SK-N-SH (cell line): ENCODE measurements at regions not wholly inside any gene's neighbourhood (a gene's known extent, or its start where the extent isn't known, plus 50 kb on each side); places are given as distances from the start of the nearest gene placed in this dataset.

ENCODE experiments used
- CTCF ChIA-PET: fragments of 300-600, 350-600 bp; formaldehyde crosslinking; extraction: SDS; loops from one replicate; lab custom pipeline; 2021; lab: Yijun Ruan, JAX
- POLR2A ChIA-PET: fragments of 350-600 bp; sonication (Branson Sonifier 250); formaldehyde crosslinking; extraction: SDS; loops from one replicate; lab custom pipeline; 2020; ENCODE audit warnings: antibody characterized with exemption, inconsistent platforms; lab: Yijun Ruan, JAX
- DNase-seq: peaks from one replicate; pipeline ENCODE4 v3.0.0; 2012
- H2AFZ ChIP-seq: fragments of 200-600 bp; sonication (generic); 2 replicates; pipeline ENCODE4 v1.8.1; 2016; ENCODE audit warnings: antibody characterized with exemption, mild to moderate bottlenecking, low read depth
- H3F3A ChIP-seq: fragments of 200-600 bp; sonication (generic); replicated peaks from 2 replicates; pipeline ENCODE3; 2016; ENCODE audit warnings: antibody characterized with exemption, mild to moderate bottlenecking; ENCODE audit not compliant: insufficient read depth
- H3K27ac ChIP-seq, 2 experiments: fragments of 200-500 bp in 1 of 2; fragments of 200-600 bp in 1 of 2; sonication (Bioruptor generic) in 1 of 2; sonication (generic), shearing (Covaris generic) in 1 of 2; 2 replicates each; pipeline versions ENCODE4 v1.5.1 to v1.6.1; 2014 to 2016; ENCODE audit warnings: low read depth in 2 of 2, inconsistent platforms in 1 of 2, low read length in 1 of 2, mild to moderate bottlenecking in 1 of 2, mixed read lengths in 1 of 2
- H3K27me3 ChIP-seq: fragments of 200-600 bp; sonication (generic), shearing (Covaris generic); 2 replicates; pipeline ENCODE4 v1.6.1; 2016; ENCODE audit warnings: mixed run types; ENCODE audit not compliant: insufficient read depth
- H3K36me3 ChIP-seq, 2 experiments: fragments of 200-500 bp in 1 of 2; fragments of 200-600 bp in 1 of 2; sonication (Bioruptor generic) in 1 of 2; sonication (generic) in 1 of 2; replicated peaks in 1 of 2; 2 replicates each; pipeline versions ENCODE3 to v1.5.1; 2014 to 2016; ENCODE audit warnings: low read length in 1 of 2, mild to moderate bottlenecking in 1 of 2; ENCODE audit not compliant: insufficient read depth in 2 of 2, control insufficient read depth in 1 of 2
- H3K4me1 ChIP-seq, 2 experiments: fragments of 200-500 bp in 1 of 2; fragments of 200-600 bp in 1 of 2; sonication (Bioruptor generic) in 1 of 2; sonication (generic), shearing (Covaris generic) in 1 of 2; 2 replicates each; pipeline versions ENCODE4 v1.5.1 to v1.6.1; 2014 to 2016; ENCODE audit warnings: low read depth in 1 of 2, low read length in 1 of 2, mixed run types in 1 of 2; ENCODE audit not compliant: insufficient read depth in 2 of 2, control insufficient read depth in 1 of 2
- H3K4me2 ChIP-seq: fragments of 200-600 bp; sonication (generic), shearing (Covaris generic); 2 replicates; pipeline ENCODE4 v1.6.1; 2017; ENCODE audit warnings: mixed run types
- H3K4me3 ChIP-seq, 2 experiments: fragments of 200-500 bp in 1 of 2; fragments of 200-600 bp in 1 of 2; sonication (Bioruptor generic) in 1 of 2; sonication (generic), shearing (Covaris generic) in 1 of 2; 2 replicates each; pipeline versions ENCODE4 v1.5.1 to v1.8.1; 2014 to 2016; ENCODE audit warnings: low read depth in 2 of 2, inconsistent platforms in 1 of 2, low read length in 1 of 2, mild to moderate bottlenecking in 1 of 2, mixed read lengths in 1 of 2, moderate library complexity in 1 of 2
- H3K79me2 ChIP-seq: fragments of 200-600 bp; sonication (generic); 2 replicates; pipeline ENCODE4 v1.8.1; 2017; ENCODE audit warnings: mild to moderate bottlenecking; ENCODE audit not compliant: insufficient read depth
- H3K9ac ChIP-seq: fragments of 200-600 bp; sonication (generic); 2 replicates; pipeline ENCODE4 v1.6.1; 2017; ENCODE audit warnings: mixed run types
- H3K9me2 ChIP-seq: fragments of 200-600 bp; sonication (generic); 2 replicates; pipeline ENCODE4 v1.6.1; 2017; ENCODE audit warnings: mixed run types
- H3K9me3 ChIP-seq: fragments of 200-600 bp; sonication (generic); 2 replicates; pipeline ENCODE4 v1.6.1; 2017; ENCODE audit warnings: mixed run types, mild to moderate bottlenecking, moderate library complexity
- H4K20me1 ChIP-seq: fragments of 200-600 bp; sonication (generic); 2 replicates; pipeline ENCODE4 v1.6.1; 2017; ENCODE audit warnings: mild to moderate bottlenecking, mixed run types; ENCODE audit not compliant: insufficient read depth
- CHD2 ChIP-seq: fragments of 150-350 bp; IDR thresholded peaks from 2 replicates; pipeline ENCODE4 v1.6.1; 2018; ENCODE audit warnings: low read length; ENCODE audit not compliant: partially characterized antibody
- ELF1 ChIP-seq: IDR thresholded peaks from 2 replicates; pipeline ENCODE4 v1.4.0; 2012
- EP300 ChIP-seq, 2 experiments: IDR thresholded peaks; 2 replicates each; pipeline versions ENCODE4 v1.4.0 to v1.6.1; 2012; ENCODE audit warnings: borderline replicate concordance in 1 of 2, low read depth in 1 of 2, low read length in 1 of 2
- EZH2phosphoT487 ChIP-seq: fragments of 200-600 bp; sonication (generic); IDR thresholded peaks from 2 replicates; pipeline ENCODE4 v1.6.1; 2017; ENCODE audit warnings: low read depth, mixed run types, mild to moderate bottlenecking, antibody characterized with exemption, moderate library complexity, borderline replicate concordance
- FOSL2 ChIP-seq: IDR thresholded peaks from 2 replicates; pipeline ENCODE4 v1.4.0; 2012; ENCODE audit warnings: low read depth, mild to moderate bottlenecking, moderate library complexity, borderline replicate concordance
- FOXJ3 ChIP-seq: sonication (generic); formaldehyde crosslinking; IDR thresholded peaks from 2 replicates; pipeline ENCODE4 v1.5.1; 2020; ENCODE audit warnings: mild to moderate bottlenecking, missing genetic modification reagents
- GATA2 ChIP-seq: sonication (generic); formaldehyde crosslinking; IDR thresholded peaks from 2 replicates; pipeline ENCODE4 v1.5.0; 2020; ENCODE audit warnings: mild to moderate bottlenecking, missing genetic modification reagents
- MAX ChIP-seq: IDR thresholded peaks from 2 replicates; pipeline ENCODE4 v1.4.0; 2012; ENCODE audit warnings: low read depth
- MEF2A ChIP-seq: IDR thresholded peaks from 2 replicates; pipeline ENCODE4 v1.4.0; 2012; ENCODE audit warnings: low read depth, borderline replicate concordance
- NFIC ChIP-seq: IDR thresholded peaks from 2 replicates; pipeline ENCODE4 v1.4.0; 2012; ENCODE audit warnings: borderline replicate concordance
- NRF1 ChIP-seq: IDR thresholded peaks from 2 replicates; pipeline ENCODE4 v1.6.1; 2012; ENCODE audit warnings: low read depth, mild to moderate bottlenecking, low read length
- PBX3 ChIP-seq: IDR thresholded peaks from 2 replicates; pipeline ENCODE4; 2012
- POLR2AphosphoS5 ChIP-seq: IDR thresholded peaks from 2 replicates; pipeline ENCODE4 v1.6.1; 2012; ENCODE audit warnings: low read depth, low read length
- RAD21 ChIP-seq: IDR thresholded peaks from 2 replicates; pipeline ENCODE4 v1.6.1; 2012; ENCODE audit warnings: mild to moderate bottlenecking, low read length
- RCOR1 ChIP-seq: fragments of 150-350 bp; IDR thresholded peaks from 2 replicates; pipeline ENCODE4 v1.6.1; 2017; ENCODE audit warnings: antibody characterized with exemption, low read length
- RFX5 ChIP-seq: IDR thresholded peaks from 2 replicates; pipeline ENCODE4 v1.6.1; 2012; ENCODE audit warnings: mild to moderate bottlenecking, improper control_type of control experiment, low read length
- RXRA ChIP-seq: IDR thresholded peaks from 2 replicates; pipeline ENCODE4 v1.4.0; 2012; ENCODE audit warnings: low read depth, mild to moderate bottlenecking, borderline replicate concordance
- TAF1 ChIP-seq: IDR thresholded peaks from 2 replicates; pipeline ENCODE4 v1.6.1; 2012; ENCODE audit warnings: low read depth, mild to moderate bottlenecking, low read length, moderate library complexity, borderline replicate concordance
- TEAD4 ChIP-seq: IDR thresholded peaks from 2 replicates; pipeline ENCODE4 v1.4.0; 2012; ENCODE audit warnings: mild to moderate bottlenecking, borderline replicate concordance; ENCODE audit not compliant: insufficient read depth
- USF2 ChIP-seq: fragments of 150-350 bp; IDR thresholded peaks from 2 replicates; pipeline ENCODE4 v1.6.1; 2017; ENCODE audit warnings: antibody characterized with exemption, low read length, low read depth, borderline replicate concordance
- WGBS: methylation state at CpG from one replicate; pipeline ENCODE4 v1.1.6; 2017; ENCODE audit warnings: low lambda C conversion rate; 5-methylcytosine and 5-hydroxymethylcytosine counted together
- TF ChIP-seq, protein P1 (sequence below): fragments of 200-600 bp; sonication (generic); IDR thresholded peaks from 2 replicates; pipeline ENCODE4 v1.6.1; 2017; ENCODE audit warnings: antibody characterized with exemption, mild to moderate bottlenecking, moderate library complexity
- TF ChIP-seq, protein P2 (sequence below): fragments of 150-350 bp; IDR thresholded peaks from 2 replicates; pipeline ENCODE4 v1.6.1; 2016; ENCODE audit warnings: mild to moderate bottlenecking, low read depth, low read length

GRCh38 chr13:89052699-89053098, 1381.5 kb downstream of the SLITRK5 start:
- Histone ChIP-seq H3K4me1 (no peaks in the 10 kb centered on the region), H3K36me3 (no peaks in the 10 kb centered on the region), H3K9me3 (no peaks in the 10 kb centered on the region), H4K20me1 (no peaks in the 10 kb centered on the region), H3K4me3 (no peak overlapping the region), H3F3A (no peaks in the 10 kb centered on the region), H3K27ac (no peak overlapping the region), H3K9me2 (no peaks in the 10 kb centered on the region), H3K27me3 (no peaks in the 10 kb centered on the region), H3K4me2 (no peak overlapping the region), H3K79me2 (no peaks in the 10 kb centered on the region), H2AFZ (no peak overlapping the region), H3K9ac (no peak overlapping the region)
- CTCF ChIA-PET, result interaction anchor here (1.4 to 1.5 kb wide), 2 partner anchors 13 to 15 kb away, joined by 3 to 6 read pairs; no protein-coding TSS in a partner anchor
- no peak for DNase-seq
- WGBS, result 29% methylated on average over 3 of the region's 3 CpGs
- no peak for TF ChIP-seq GATA2 (CRISPR knock-in tag)
- no peak for TF ChIP-seq NRF1
- TF ChIP-seq USF2, result no peak
- TF ChIP-seq POLR2AphosphoS5, result no peak
- no peak for TF ChIP-seq PBX3
- POLR2A ChIA-PET, result no interaction called here

GRCh38 chr13:89053418-89053817, 1382.2 kb downstream of the SLITRK5 start:
- Histone ChIP-seq H3K9ac (no peak overlapping the region), H3K27me3 (no peaks in the 10 kb centered on the region), H3K9me2 (no peaks in the 10 kb centered on the region), H3K4me2 (no peak overlapping the region), H2AFZ (no peak overlapping the region), H4K20me1 (no peaks in the 10 kb centered on the region), H3F3A (no peaks in the 10 kb centered on the region), H3K4me3 (no peak overlapping the region), H3K27ac (no peak overlapping the region), H3K4me1 (no peaks in the 10 kb centered on the region), H3K9me3 (no peaks in the 10 kb centered on the region), H3K36me3 (no peaks in the 10 kb centered on the region), H3K79me2 (no peaks in the 10 kb centered on the region)
- 9% methylated on average over 1 of the region's 1 CpG for WGBS
- ChIA-PET CTCF (interaction anchor here (1.4 to 1.5 kb wide), 2 partner anchors 13 to 14 kb away, joined by 3 to 6 read pairs; no protein-coding TSS in a partner anchor), POLR2A (no interaction called here)
- TF ChIP-seq, protein P1, sequence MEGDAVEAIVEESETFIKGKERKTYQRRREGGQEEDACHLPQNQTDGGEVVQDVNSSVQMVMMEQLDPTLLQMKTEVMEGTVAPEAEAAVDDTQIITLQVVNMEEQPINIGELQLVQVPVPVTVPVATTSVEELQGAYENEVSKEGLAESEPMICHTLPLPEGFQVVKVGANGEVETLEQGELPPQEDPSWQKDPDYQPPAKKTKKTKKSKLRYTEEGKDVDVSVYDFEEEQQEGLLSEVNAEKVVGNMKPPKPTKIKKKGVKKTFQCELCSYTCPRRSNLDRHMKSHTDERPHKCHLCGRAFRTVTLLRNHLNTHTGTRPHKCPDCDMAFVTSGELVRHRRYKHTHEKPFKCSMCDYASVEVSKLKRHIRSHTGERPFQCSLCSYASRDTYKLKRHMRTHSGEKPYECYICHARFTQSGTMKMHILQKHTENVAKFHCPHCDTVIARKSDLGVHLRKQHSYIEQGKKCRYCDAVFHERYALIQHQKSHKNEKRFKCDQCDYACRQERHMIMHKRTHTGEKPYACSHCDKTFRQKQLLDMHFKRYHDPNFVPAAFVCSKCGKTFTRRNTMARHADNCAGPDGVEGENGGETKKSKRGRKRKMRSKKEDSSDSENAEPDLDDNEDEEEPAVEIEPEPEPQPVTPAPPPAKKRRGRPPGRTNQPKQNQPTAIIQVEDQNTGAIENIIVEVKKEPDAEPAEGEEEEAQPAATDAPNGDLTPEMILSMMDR, result no peak
- no peak for TF ChIP-seq EZH2phosphoT487
- no peak for TF ChIP-seq CHD2
- TF ChIP-seq ELF1, result no peak
- TF ChIP-seq FOXJ3 (CRISPR knock-in tag), result no peak
- TF ChIP-seq TAF1, result no peak
- TF ChIP-seq MAX, result no peak
- TF ChIP-seq FOSL2, result no peak
- no peak for TF ChIP-seq NFIC
- TF ChIP-seq, protein P2, sequence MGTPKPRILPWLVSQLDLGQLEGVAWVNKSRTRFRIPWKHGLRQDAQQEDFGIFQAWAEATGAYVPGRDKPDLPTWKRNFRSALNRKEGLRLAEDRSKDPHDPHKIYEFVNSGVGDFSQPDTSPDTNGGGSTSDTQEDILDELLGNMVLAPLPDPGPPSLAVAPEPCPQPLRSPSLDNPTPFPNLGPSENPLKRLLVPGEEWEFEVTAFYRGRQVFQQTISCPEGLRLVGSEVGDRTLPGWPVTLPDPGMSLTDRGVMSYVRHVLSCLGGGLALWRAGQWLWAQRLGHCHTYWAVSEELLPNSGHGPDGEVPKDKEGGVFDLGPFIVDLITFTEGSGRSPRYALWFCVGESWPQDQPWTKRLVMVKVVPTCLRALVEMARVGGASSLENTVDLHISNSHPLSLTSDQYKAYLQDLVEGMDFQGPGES, result no peak
- no peak for TF ChIP-seq RCOR1
- TF ChIP-seq POLR2AphosphoS5, result no peak
- TF ChIP-seq RXRA, result no peak
- no peak for TF ChIP-seq TEAD4
- TF ChIP-seq RFX5, result no peak
- TF ChIP-seq EP300 (IDR thresholded peaks at IDR 0.05; ENCODE audit: borderline replicate concordance in 1 of 2, low read depth in 1 of 2, low read length in 1 of 2), result no peak
- no peak for TF ChIP-seq RAD21
- no peak for TF ChIP-seq MEF2A
- no peak for TF ChIP-seq USF2
- no peak for DNase-seq
